Hypothalamus (tissue), 51 donors: ENCODE measurements at regions not wholly inside any gene's neighbourhood (a gene's known extent, or its start where the extent isn't known, plus 50 kb on each side); places are given as distances from the start of the nearest gene placed in this dataset.
"Not testable (repeated sequence)": the region's sequence is repeated elsewhere in the genome, so short reads cannot be mapped to it uniquely, and the experiment has no call there.

Experiments
- DNase-seq, 51 donors: peaks; one replicate each; lab custom pipeline; 2025; lab: John Stamatoyannopoulos, UW

- peak in 18 of 51 donors; percentile 9 to 60 (median 22) for DNase-seq
These were observed 176.5 kb downstream of the PSMG1 start for GRCh38 chr21:39006571-39007311.

GRCh38 chr21:39005502-39005787, 177.8 kb downstream of the PSMG1 start:
- DNase-seq, result no peak

- DNase-seq, result peak in 23 of 51 donors; percentile 8 to 58 (median 31)
These were observed 178.4 kb downstream of the PSMG1 start for GRCh38 chr21:39004634-39005501.

- no peak for DNase-seq
These were observed 179.1 kb downstream of the PSMG1 start for GRCh38 chr21:39003982-39004633.

GRCh38 chr21:39001341-39001740, 181.9 kb downstream of the PSMG1 start:
- no peak for DNase-seq

- no peak for DNase-seq
These were observed 182.8 kb downstream of the PSMG1 start for GRCh38 chr21:39000496-39000895.

- DNase-seq, result no peak
These were observed 184.1 kb downstream of the PSMG1 start for GRCh38 chr21:38999161-38999560.

- DNase-seq, result not testable (repeated sequence)
These were observed 185.0 kb downstream of the PSMG1 start for GRCh38 chr21:38998281-38998680.

- DNase-seq, result not testable (repeated sequence)
These were observed 185.4 kb downstream of the PSMG1 start for GRCh38 chr21:38997843-38998175.

GRCh38 chr21:38997051-38997842, 186.0 kb downstream of the PSMG1 start:
- no peak for DNase-seq

- DNase-seq, result no peak
These were observed 186.9 kb downstream of the PSMG1 start for GRCh38 chr21:38996355-38996754.

GRCh38 chr21:38995731-38996130, 187.5 kb downstream of the PSMG1 start:
- no peak for DNase-seq

GRCh38 chr21:38995071-38995669, 188.1 kb downstream of the PSMG1 start:
- no peak for DNase-seq

GRCh38 chr21:38994042-38994441, 188.3 kb downstream of the ETS2 start:
- DNase-seq, result no peak

GRCh38 chr21:38993561-38993960, 187.8 kb downstream of the ETS2 start:
- DNase-seq, result no peak

GRCh38 chr21:38992737-38993136, 187.0 kb downstream of the ETS2 start:
- DNase-seq, result no peak

- DNase-seq, result no peak
These were observed 184.7 kb downstream of the ETS2 start for GRCh38 chr21:38990424-38990794.

- peak in 1 of 51 donors; percentile 47 for DNase-seq
These were observed 184.2 kb downstream of the ETS2 start for GRCh38 chr21:38989745-38990423.

- no peak for DNase-seq
These were observed 183.6 kb downstream of the ETS2 start for GRCh38 chr21:38989379-38989744.
